Cortex of kidney (tissue), 1 donor: ENCODE measurements at regions not wholly inside any gene's neighbourhood (a gene's known extent, or its start where the extent isn't known, plus 50 kb on each side); places are given as distances from the start of the nearest gene placed in this dataset.

Experiments used
- DNase-seq: peaks from one replicate; lab custom pipeline; 2025; lab: John Stamatoyannopoulos, UW

GRCh38 chr21:38984982-38985567 lies 179.3 kb downstream of the ETS2 start:
- no peak for DNase-seq

- no peak for DNase-seq
These were observed 178.8 kb downstream of the ETS2 start for GRCh38 chr21:38984568-38984967.

DNA sequence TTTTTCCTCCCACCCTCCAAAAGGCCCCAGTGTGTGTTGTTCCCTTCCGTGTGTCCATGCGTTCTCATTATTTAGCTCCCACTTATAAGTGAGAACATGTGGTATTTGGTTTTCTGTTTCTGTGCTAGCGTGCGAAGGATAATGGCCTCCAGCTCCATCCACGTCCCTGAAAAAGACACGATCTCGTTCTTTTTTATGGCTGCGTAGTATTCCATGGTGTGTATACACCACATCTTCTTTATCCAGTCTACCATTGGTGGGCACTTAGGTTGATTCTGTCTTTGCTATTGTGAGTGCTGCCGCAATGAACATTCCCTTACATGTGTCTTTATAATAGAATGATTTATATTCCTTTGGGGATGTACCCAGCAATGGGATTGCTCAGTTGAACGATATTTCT lies 177.8 kb downstream of the ETS2 start:
- DNase-seq: no peak

- no peak for DNase-seq
These were observed 177.1 kb downstream of the ETS2 start for GRCh38 chr21:38982804-38983203.

DNA sequence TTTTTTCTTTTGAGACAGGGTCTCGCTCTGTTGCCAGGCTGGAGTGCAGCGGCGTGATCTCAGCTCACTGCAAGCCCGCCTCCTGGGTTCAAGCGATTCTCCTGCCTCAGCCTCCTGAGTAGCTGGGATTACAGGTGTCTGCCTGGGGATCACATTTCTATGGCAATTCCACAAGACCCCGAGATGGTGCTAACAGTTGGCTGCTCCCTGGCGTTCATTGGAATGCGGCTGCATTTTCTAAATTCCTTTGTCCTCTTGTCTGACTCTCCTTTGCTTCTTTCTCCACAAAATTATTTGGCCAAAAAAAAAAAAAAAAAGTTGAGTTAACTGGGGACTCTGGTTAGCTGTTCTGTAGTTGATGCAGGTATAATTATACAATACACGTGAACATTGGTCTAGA lies 176.4 kb downstream of the ETS2 start:
- no peak for DNase-seq

DNA sequence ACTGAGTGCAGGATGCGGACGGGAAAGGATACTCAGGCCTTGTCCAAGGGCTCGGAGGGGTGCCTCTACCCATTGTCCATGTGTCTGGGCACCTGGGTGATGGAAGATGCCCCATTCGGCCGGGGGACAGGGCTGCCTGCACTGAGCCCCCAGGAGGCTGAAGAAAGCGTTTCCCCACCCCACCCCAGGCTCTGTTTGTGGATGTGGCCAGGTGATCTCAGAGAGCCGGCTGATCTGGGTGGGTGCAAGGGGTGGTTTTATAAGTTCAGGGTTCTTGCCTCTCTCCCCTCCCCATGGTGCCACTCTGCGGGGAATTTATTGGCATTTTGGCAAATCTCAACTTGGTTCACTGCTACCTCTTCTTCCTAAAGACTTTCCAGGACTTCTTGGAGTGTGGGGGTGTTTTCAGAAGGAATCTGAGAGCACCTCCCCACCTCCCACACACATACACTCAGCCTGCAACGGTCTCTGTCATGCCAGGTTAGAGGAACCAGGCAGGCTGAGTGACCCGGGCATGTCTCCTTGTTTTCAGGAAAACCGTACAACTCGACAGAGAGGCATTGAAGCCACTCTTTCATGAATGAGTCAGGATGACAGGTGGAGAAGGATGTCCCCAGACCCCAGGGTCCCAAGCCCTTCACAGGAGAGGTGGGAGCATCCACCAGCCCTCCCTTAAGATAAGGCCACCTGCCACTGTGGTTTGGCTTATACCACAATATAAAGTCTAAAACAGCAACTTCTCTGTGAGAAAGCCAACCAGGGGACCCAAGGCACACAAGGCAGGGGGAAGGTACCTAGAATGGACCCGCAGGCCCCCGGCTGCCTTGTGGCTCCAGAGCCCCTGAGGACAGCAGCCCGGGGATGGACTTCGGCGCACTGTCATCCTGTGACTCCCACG lies 174.9 kb downstream of the ETS2 start:
- no peak for DNase-seq

- DNase-seq: no peak
These were observed 173.8 kb downstream of the ETS2 start for GRCh38 chr21:38979271-38980121.

GRCh38 chr21:38976900-38977299 lies 171.2 kb downstream of the ETS2 start:
- DNase-seq: no peak

DNA sequence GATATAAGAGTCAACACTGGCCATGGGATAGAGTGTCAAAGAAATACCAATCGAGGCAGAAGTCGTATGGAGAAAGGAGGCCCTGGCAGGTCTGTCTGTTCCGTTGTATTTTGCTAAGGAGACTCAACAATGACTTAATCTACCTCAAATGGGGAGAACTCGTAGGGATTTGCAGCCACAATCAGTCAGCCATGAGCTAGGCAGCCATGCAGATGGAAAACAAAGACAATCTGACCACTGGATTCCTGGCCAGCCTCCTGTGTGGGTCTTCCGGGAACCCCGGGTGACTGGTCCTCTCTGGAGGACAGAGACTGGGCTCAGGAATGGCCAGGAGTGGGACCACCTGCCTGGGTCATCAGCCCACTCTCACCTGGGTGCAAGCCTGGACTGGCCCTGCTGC lies 167.8 kb downstream of the ETS2 start:
- DNase-seq: no peak

- no peak for DNase-seq
These were observed 166.3 kb downstream of the ETS2 start for GRCh38 chr21:38972078-38972477.

DNA sequence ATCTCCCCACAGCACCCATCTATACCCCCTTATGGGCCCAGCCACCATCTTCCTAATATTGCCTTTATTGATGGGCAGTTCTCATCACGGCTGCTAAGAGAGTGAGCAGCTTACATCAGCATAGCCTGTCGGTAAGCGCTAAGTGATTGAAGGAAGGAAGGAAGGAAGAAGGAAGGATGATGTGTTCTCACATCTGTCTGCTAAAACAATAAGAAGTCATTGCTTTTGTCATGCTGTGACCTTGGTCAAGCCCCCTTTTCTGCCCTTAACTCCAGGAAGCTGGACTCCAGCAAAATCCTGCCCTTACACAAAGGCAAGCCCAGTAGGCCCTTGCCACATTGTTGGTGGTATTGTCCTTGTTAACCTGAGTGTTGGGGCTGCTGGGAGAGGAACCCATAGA lies 165.0 kb downstream of the ETS2 start:
- DNase-seq: no peak

- DNase-seq: no peak
These were observed 163.3 kb downstream of the ETS2 start for GRCh38 chr21:38968887-38969543.

GRCh38 chr21:38965910-38966504 lies 160.3 kb downstream of the ETS2 start:
- no peak for DNase-seq

DNA sequence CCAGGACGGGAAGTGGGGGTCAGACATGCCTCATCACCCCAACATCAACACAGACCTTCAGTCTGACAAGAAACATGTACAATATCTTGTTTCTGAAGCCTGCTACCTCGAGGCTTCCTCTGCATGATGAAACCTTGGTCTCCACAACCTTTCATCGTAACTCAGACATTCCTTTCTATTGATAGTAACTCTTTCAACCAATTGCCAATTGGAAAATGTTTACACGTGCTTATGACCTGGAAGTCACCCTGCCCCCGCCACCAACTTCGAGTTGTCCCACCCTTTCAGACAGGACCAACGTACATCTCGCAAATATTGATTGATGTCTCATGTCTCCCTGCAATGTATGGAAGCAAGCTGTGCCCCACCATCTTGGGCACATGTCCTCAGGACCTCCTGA lies 159.5 kb downstream of the ETS2 start:
- DNase-seq: no peak

DNA sequence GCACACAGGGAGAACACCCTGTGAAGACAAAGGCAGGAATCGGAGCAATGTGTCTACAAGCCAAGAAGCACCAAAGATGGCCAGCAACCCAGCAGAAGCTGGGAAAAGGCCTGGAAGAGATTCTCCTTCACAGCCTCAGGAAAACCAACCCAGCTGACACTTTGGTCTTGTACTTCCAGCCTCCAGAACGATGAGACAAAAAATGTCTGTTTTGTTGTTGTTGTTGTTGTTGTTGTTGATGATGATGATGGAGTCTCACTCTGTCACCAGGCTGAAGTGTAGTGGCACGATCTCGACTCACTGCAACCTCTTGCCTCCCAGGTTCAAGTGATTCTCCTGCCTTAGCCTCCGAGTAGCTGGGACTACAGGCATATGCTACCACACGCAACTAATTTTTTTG lies 157.3 kb downstream of the ETS2 start:
- DNase-seq: no peak

DNA sequence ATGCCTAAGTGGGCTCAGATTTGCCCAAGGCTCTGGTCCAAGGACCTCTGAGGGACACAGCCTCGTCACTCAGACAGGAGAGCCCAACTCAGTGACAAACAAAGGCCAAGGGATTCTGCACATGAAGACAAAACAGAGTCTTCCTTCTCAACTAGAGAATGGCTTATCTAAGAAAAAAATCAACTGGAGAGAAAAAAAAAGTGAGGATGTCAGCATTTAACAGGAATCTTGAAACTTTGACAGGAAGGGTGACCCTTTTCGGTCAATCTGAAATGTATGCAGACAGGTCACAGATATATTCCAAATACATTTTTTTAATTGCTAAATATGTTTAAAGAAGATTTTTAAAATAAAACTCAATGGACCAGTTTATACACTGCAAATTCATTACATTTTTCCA lies 154.5 kb downstream of the ETS2 start:
- no peak for DNase-seq

DNA sequence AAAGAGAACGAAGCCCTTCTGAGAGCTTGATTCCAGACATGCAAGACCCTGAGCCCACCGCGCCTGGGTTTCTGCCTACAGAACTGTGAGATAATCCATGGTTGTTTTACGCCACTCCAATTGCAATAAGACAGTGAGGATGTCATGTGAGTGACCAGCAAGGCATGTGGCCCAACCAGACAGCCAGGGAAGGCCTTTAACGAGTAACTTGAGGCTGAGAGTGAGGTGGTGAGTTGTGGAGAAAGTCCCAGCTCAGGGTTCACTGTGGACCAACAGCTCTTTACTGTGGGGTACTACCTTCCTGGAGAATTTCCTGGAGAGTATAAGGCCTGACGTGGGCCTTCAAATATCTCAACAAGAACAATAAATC lies 153.9 kb downstream of the ETS2 start:
- DNase-seq: no peak

DNA sequence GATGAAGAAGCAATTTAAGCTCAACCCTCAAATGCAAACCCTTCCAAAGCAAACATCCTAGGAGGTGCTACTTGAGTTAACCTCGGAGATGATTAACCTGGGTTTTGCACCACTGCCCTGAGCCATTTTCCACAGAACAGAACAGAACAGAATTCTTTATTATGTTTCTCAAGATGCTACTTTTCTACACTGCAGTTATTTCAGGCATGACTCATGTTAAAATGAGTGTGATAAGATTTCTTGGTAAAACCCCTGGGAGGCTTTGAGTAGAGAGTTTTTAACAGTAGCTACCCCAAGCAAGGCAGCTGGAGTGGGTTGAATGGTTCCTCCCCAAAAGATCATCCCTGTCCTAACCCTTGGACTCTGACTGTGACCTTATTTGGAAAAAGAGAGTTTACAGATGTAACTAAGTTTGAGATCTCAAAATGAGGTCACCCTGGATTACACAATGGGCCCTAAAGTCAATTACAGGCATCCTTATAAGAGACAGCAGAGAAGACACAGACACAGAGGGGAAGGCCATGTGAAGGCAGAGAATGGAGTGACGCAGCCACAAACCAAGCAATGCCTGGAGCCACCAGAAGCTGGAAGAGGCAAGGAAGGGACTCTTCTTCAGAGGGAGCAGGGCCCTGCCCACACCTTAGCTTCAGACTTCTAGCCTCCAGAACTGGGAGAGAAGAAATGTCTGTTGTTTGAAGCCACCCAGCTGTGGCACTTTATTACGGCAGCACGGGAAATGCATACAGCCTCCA lies 153.4 kb downstream of the ETS2 start:
- no peak for DNase-seq

DNA sequence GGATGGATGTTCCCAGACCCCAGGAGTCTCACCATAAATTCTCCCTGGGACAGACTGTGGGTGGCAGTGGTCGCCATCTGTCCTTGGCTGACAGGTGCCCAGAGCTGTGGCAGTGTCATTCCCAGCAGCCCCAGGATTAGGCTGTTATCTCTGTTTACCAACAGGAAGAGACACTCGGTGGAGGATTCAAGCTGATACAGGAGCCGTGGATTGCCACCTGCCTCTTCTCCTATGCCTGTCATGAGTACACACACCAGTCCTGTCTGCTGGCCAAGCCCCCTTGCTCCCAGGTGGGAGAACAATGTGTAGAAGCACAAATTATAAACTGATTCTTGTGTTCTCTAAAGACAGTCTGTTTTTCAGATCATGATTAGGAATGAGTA lies 152.6 kb downstream of the ETS2 start:
- DNase-seq: no peak

DNA sequence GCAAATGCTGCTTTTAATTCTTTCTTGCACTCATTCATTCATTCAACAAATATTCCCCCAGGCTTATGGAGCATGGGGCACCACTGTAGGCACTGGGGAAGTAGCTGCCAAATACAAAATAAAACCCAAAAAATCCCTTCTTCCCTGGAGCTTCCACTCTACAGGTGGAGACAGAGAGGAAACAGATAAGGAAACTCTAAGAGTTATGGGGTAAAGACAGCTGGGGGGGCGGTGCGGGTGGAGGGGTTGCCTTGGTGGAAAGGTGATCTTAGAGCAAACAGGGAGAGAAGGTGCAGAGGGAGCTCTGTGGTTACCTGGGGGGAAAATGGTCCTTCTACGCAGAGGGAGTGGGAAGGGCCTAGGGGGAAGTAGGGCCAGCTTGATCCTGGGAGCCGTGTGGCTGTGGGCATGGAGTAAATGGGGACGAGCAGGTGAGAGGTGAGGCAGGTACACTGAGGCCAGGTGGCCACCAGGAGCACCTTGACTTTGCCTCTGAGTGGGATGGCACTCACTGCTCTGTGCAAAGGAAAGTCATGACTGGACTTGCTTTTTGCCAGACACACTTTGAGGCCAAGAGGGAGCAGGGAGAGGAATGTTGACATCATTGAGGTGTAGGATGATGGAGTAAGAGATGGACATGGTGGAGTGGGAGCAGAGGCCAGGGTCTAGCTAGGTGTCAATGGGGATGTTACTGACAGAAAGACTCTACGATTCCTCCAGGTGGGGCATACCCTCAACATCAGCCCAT lies 152.0 kb downstream of the ETS2 start:
- no peak for DNase-seq
